H9 (cell line): ENCODE measurements at regions not wholly inside any gene's neighbourhood (a gene's known extent, or its start where the extent isn't known, plus 50 kb on each side); places are given as distances from the start of the nearest gene placed in this dataset.

ENCODE experiments used
- DNase-seq: peaks from one replicate; pipeline ENCODE4 v3.0.0-alpha.2; 2017
- H2AFZ ChIP-seq: one replicate; pipeline ENCODE4 v1.6.1; 2013; ENCODE audit warnings: mild to moderate bottlenecking, low read length, control low read depth, moderate library complexity
- H2AK5ac ChIP-seq: 2 replicates; pipeline ENCODE4 v1.6.1; 2013; ENCODE audit warnings: low read length, control low read depth, mixed read lengths; ENCODE audit not compliant: insufficient read length
- H2BK120ac ChIP-seq: one replicate; pipeline ENCODE4 v1.6.1; 2013; ENCODE audit warnings: low read depth, mild to moderate bottlenecking, low read length, control low read depth, inconsistent platforms; ENCODE audit not compliant: poor library complexity, severe bottlenecking
- H2BK12ac ChIP-seq: 2 replicates; pipeline ENCODE4 v1.6.1; 2013; ENCODE audit warnings: low read length, control low read depth, mixed read lengths, low read depth; ENCODE audit not compliant: insufficient read length
- H2BK15ac ChIP-seq: 2 replicates; pipeline ENCODE4 v1.6.1; 2013; ENCODE audit warnings: low read depth, low read length, control low read depth
- H2BK20ac ChIP-seq: one replicate; pipeline ENCODE4 v1.6.1; 2013; ENCODE audit warnings: low read depth, mild to moderate bottlenecking, low read length, control low read depth, inconsistent platforms; ENCODE audit not compliant: poor library complexity, severe bottlenecking
- H2BK5ac ChIP-seq: 2 replicates; pipeline ENCODE4 v1.6.1; 2013; ENCODE audit warnings: low read length, control low read depth, mixed read lengths; ENCODE audit not compliant: insufficient read length
- H3K14ac ChIP-seq: 2 replicates; pipeline ENCODE4 v1.6.1; 2013; ENCODE audit warnings: low read length, control low read depth; ENCODE audit not compliant: insufficient read depth
- H3K18ac ChIP-seq: 2 replicates; pipeline ENCODE4 v1.6.1; 2013; ENCODE audit warnings: low read depth, mild to moderate bottlenecking, mixed read lengths, low read length, control low read depth; ENCODE audit not compliant: insufficient read length
- H3K23ac ChIP-seq: 2 replicates; pipeline ENCODE4 v1.6.1; 2013; ENCODE audit warnings: low read length, control low read depth, mixed read lengths, low read depth; ENCODE audit not compliant: insufficient read length
- H3K23me2 ChIP-seq: 2 replicates; pipeline ENCODE4 v1.6.1; 2013; ENCODE audit warnings: low read depth, mild to moderate bottlenecking, mixed read lengths, low read length, control low read depth; ENCODE audit not compliant: insufficient read length, poor library complexity, severe bottlenecking
- H3K27ac ChIP-seq: 2 replicates; pipeline ENCODE4 v1.5.1; 2013; ENCODE audit warnings: low read length, control low read depth, mixed read lengths, low read depth; ENCODE audit not compliant: insufficient read length
- H3K27me3 ChIP-seq: 2 replicates; pipeline ENCODE4 v1.6.1; 2013; ENCODE audit warnings: low read length, control low read depth, inconsistent platforms; ENCODE audit not compliant: insufficient read depth
- H3K4ac ChIP-seq: 2 replicates; pipeline ENCODE4 v1.6.1; 2013; ENCODE audit warnings: low read depth, mild to moderate bottlenecking, control low read depth, inconsistent platforms, low read length, moderate library complexity
- H3K4me1 ChIP-seq: 2 replicates; pipeline ENCODE4 v1.6.1; 2013; ENCODE audit warnings: low read length, control low read depth, inconsistent platforms; ENCODE audit not compliant: insufficient read depth
- H3K4me2 ChIP-seq: 2 replicates; pipeline ENCODE4 v1.6.1; 2013; ENCODE audit warnings: low read length, control low read depth, mixed read lengths; ENCODE audit not compliant: insufficient read length, insufficient read depth
- H3K56ac ChIP-seq: 2 replicates; pipeline ENCODE4 v1.6.1; 2013; ENCODE audit warnings: low read depth, mild to moderate bottlenecking, mixed read lengths, low read length, control low read depth; ENCODE audit not compliant: insufficient read length
- H3K79me1 ChIP-seq: 2 replicates; pipeline ENCODE4 v1.6.1; 2013; ENCODE audit warnings: low read depth, mild to moderate bottlenecking, moderate library complexity, low read length, control low read depth, inconsistent platforms; ENCODE audit not compliant: insufficient read depth, poor library complexity, severe bottlenecking
- H3K79me2 ChIP-seq: 2 replicates; pipeline ENCODE4 v1.6.1; 2013; ENCODE audit warnings: low read length, control low read depth, inconsistent platforms; ENCODE audit not compliant: insufficient read depth
- H3K9ac ChIP-seq: 2 replicates; pipeline ENCODE4 v1.6.1; 2013; ENCODE audit warnings: low read length, control low read depth, mixed read lengths; ENCODE audit not compliant: insufficient read length; ENCODE audit errors: extremely low read depth
- H3K9me3 ChIP-seq: one replicate; pipeline ENCODE4 v1.6.1; 2013; ENCODE audit warnings: low read depth, low read length, inconsistent platforms; ENCODE audit not compliant: control insufficient read depth
- H3T11ph ChIP-seq: one replicate; pipeline ENCODE4 v1.6.1; 2013; ENCODE audit warnings: mild to moderate bottlenecking, low read length, control low read depth, inconsistent platforms
- H4K20me1 ChIP-seq: one replicate; pipeline ENCODE4 v1.6.1; 2013; ENCODE audit not compliant: control insufficient read depth, insufficient read length, insufficient read depth
- H4K5ac ChIP-seq: 2 replicates; pipeline ENCODE4 v1.6.1; 2013; ENCODE audit warnings: low read depth, mild to moderate bottlenecking, mixed read lengths, low read length, control low read depth; ENCODE audit not compliant: insufficient read length
- H4K8ac ChIP-seq: replicated peaks from 2 replicates; pipeline ENCODE4 v1.6.1; 2013; ENCODE audit warnings: low read length, control low read depth, mixed read lengths, low read depth; ENCODE audit not compliant: insufficient read length
- H4K91ac ChIP-seq: 2 replicates; pipeline ENCODE4 v1.6.1; 2013; ENCODE audit warnings: low read depth, mild to moderate bottlenecking, moderate library complexity, mixed read lengths, low read length, control low read depth; ENCODE audit not compliant: insufficient read length
- H3K27ac Mint-ChIP-seq, 3 experiments: 2 replicates in 2 of 3; 3 replicates in 1 of 3; pipeline ENCODE4 v1.8.0; 2020 to 2021; ENCODE audit warnings: mixed read lengths in 3 of 3, mild to moderate bottlenecking in 1 of 3, moderate library complexity in 1 of 3
- H3K27me3 Mint-ChIP-seq: 2 replicates; pipeline ENCODE4 v1.8.0; 2021; ENCODE audit warnings: low read depth, mild to moderate bottlenecking, moderate library complexity, mixed read lengths
- H3K36me3 Mint-ChIP-seq, 3 experiments: 2 replicates in 2 of 3; 3 replicates in 1 of 3; pipeline ENCODE4 v1.8.0; 2020 to 2021; ENCODE audit warnings: low read depth in 3 of 3, mixed read lengths in 3 of 3; ENCODE audit not compliant: insufficient read depth in 1 of 3
- H3K4me1 Mint-ChIP-seq, 2 experiments: 2 replicates each; pipeline ENCODE4 v1.8.0; 2020; ENCODE audit warnings: mixed read lengths in 2 of 2
- H3K4me3 Mint-ChIP-seq, 2 experiments: 2 replicates in 1 of 2; 3 replicates in 1 of 2; pipeline ENCODE4 v1.8.0; 2020 to 2021; ENCODE audit warnings: mild to moderate bottlenecking in 2 of 2, mixed read lengths in 2 of 2, moderate library complexity in 1 of 2
- H3K9me3 Mint-ChIP-seq, 2 experiments: 2 replicates in 1 of 2; 3 replicates in 1 of 2; pipeline ENCODE4 v1.8.0; 2020; ENCODE audit warnings: mild to moderate bottlenecking in 2 of 2, mixed read lengths in 2 of 2, moderate library complexity in 1 of 2
- WGBS: extraction: QIAGEN DNeasy Blood & Tissue Kit; methylation state at CpG from one replicate; pipeline ENCODE4 v1.1.7; 2013; ENCODE audit warnings: missing lambda C conversion rate, low lambda C conversion rate, mixed read lengths; ENCODE audit not compliant: insufficient read length; ENCODE audit errors: extremely low coverage; 5-methylcytosine and 5-hydroxymethylcytosine counted together
- TF ChIP-seq, protein P1 (sequence below): fragments of 200-600 bp; sonication (generic); conservative IDR thresholded peaks from 3 replicates; pipeline ENCODE4 v1.8.0; 2021; ENCODE audit warnings: antibody characterized with exemption, mild to moderate bottlenecking

DNA sequence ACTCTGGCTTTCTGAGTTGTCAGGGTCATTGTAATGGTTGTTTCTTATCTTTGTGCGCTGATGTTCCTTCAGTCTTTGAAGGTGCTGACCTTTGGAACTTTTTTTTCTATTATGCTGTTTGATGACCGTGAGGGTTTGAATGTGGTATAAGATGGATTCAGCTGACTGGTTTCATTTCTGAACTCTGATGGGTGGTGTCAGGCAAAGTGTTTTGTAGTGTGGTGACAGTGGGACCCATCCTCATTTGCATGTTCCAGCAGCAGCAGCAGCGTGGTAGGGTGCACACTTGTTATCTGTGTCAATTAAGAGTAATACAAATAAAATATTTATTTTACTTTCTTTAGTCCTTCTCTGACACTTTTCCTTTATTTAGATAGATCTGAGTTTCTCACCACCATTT lies 227.7 kb upstream of the PRR16 start:
- WGBS = no CpG with 5 or more reads among the region's 3 CpGs

More for the DNA sequence above, 227.7 kb upstream of the PRR16 start:
- H3K23ac ChIP-seq = no peak overlapping the region
- Mint-ChIP-seq H3K27ac (no peak overlapping the region), H3K9me3 (peaks cover 3% of the 10 kb centered on the region in 2 experiments; a peak in 4 of 5 replicates), H3K4me1 (peaks cover 10 to 14% of the 10 kb centered on the region in 2 experiments; a peak in 3 of 4 replicates), H3K36me3 (peaks cover 0 to 3% (median 0%) of the 10 kb centered on the region in 3 experiments; a peak in 2 of 7 replicates), H3K4me3 (no peak overlapping the region), H3K27me3 (no peaks in the 10 kb centered on the region)
- H3K56ac ChIP-seq = no peak overlapping the region
- H3K9ac ChIP-seq = no peak overlapping the region
- H2AK5ac ChIP-seq = no peak overlapping the region
- H3K4me2 ChIP-seq = no peak overlapping the region
- no peak overlapping the region for H3K4ac ChIP-seq
- H3K27ac ChIP-seq = no peak overlapping the region
- no peak overlapping the region for H2BK5ac ChIP-seq
- no peaks in the 10 kb centered on the region for H3K27me3 ChIP-seq
- H3K18ac ChIP-seq = no peak overlapping the region
- H4K20me1 ChIP-seq = no peaks in the 10 kb centered on the region
- H4K91ac ChIP-seq = no peak overlapping the region
- no peak overlapping the region for H2AFZ ChIP-seq
- no peak overlapping the region for H4K8ac ChIP-seq
- H3K14ac ChIP-seq = no peak overlapping the region
- no peak overlapping the region for H4K5ac ChIP-seq
- H2BK12ac ChIP-seq = no peak overlapping the region
- TF ChIP-seq, protein P1, sequence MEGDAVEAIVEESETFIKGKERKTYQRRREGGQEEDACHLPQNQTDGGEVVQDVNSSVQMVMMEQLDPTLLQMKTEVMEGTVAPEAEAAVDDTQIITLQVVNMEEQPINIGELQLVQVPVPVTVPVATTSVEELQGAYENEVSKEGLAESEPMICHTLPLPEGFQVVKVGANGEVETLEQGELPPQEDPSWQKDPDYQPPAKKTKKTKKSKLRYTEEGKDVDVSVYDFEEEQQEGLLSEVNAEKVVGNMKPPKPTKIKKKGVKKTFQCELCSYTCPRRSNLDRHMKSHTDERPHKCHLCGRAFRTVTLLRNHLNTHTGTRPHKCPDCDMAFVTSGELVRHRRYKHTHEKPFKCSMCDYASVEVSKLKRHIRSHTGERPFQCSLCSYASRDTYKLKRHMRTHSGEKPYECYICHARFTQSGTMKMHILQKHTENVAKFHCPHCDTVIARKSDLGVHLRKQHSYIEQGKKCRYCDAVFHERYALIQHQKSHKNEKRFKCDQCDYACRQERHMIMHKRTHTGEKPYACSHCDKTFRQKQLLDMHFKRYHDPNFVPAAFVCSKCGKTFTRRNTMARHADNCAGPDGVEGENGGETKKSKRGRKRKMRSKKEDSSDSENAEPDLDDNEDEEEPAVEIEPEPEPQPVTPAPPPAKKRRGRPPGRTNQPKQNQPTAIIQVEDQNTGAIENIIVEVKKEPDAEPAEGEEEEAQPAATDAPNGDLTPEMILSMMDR = no peak
- no peak for DNase-seq
- no peak overlapping the region for H2BK120ac ChIP-seq
- no peaks in the 10 kb centered on the region for H3K9me3 ChIP-seq
- H2BK15ac ChIP-seq = no peak overlapping the region
- H3K4me1 ChIP-seq = peaks cover 4% of the 10 kb centered on the region; the same call in 1 of the 2 replicates
- no peaks in the 10 kb centered on the region for H3K79me2 ChIP-seq
- no peak overlapping the region for H3T11ph ChIP-seq
- H3K79me1 ChIP-seq = no peaks in the 10 kb centered on the region
- no peaks in the 10 kb centered on the region for H3K23me2 ChIP-seq
- H2BK20ac ChIP-seq = no peak overlapping the region
